ENCODE measurements at regions not wholly inside any gene's neighbourhood (a gene's known extent, or its start where the extent isn't known, plus 50 kb on each side); places are given as distances from the start of the nearest gene placed in this dataset.
A peak's percentile ranks its signal among the peaks of the same experiment; 100 is the strongest.

DNA sequence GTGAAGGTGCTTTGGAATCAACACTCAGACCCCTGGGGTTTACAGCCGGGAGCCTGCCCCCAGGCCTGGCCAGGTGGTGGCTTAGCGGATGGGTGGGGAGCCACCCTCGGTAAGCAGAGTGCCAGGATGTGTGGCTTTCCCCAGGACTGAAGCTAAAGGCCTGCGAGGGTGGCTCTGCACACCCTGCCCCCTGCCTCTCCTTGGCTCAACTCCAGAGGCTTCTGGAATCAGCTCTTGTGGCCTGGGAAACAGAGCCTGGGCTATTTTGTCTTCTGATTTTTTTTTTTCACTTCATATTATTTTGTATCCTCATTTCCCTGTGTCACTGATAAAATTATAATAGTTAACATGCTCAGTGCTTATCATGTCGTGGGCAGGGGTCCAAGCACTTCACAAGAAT, 79.8 kb downstream of the RHOB start:
- no peak overlapping the region for H3K4me3 ChIP-seq (ENCODE audit: control insufficient read depth, low read depth, low read length)
- TF ChIP-seq, protein P1, sequence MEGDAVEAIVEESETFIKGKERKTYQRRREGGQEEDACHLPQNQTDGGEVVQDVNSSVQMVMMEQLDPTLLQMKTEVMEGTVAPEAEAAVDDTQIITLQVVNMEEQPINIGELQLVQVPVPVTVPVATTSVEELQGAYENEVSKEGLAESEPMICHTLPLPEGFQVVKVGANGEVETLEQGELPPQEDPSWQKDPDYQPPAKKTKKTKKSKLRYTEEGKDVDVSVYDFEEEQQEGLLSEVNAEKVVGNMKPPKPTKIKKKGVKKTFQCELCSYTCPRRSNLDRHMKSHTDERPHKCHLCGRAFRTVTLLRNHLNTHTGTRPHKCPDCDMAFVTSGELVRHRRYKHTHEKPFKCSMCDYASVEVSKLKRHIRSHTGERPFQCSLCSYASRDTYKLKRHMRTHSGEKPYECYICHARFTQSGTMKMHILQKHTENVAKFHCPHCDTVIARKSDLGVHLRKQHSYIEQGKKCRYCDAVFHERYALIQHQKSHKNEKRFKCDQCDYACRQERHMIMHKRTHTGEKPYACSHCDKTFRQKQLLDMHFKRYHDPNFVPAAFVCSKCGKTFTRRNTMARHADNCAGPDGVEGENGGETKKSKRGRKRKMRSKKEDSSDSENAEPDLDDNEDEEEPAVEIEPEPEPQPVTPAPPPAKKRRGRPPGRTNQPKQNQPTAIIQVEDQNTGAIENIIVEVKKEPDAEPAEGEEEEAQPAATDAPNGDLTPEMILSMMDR (conservative IDR thresholded peaks at IDR 0.05; ENCODE audit: control insufficient read depth, insufficient read depth, low read depth, low read length) = no peak
- peak; percentile 52 for DNase-seq (ENCODE audit: low read depth)

DNA sequence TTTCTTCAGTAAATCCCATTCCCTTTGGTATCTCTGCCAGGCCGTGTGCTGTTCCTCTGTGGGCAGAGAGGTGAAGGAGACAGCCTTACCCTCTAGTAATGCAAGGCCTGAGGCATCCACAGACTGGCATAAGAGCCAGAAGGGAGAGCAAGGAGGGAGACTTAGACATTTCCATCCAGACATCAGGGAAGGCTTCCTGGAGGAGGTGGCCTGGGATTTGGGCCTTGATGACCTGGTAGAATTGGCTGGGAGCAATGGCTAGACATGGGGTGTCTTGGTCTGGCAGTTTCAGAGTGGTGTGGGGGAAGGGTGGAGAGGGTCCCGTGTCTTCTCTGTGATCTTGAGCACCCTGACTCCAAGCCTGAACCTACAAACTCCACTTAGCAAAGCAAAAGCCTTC, 81.8 kb downstream of the RHOB start:
- no peak for DNase-seq (ENCODE audit: low read depth)
- no peak overlapping the region for H3K4me3 ChIP-seq (ENCODE audit: control insufficient read depth, low read depth, low read length)
- TF ChIP-seq, protein P1 (conservative IDR thresholded peaks at IDR 0.05; ENCODE audit: control insufficient read depth, insufficient read depth, low read depth, low read length) = no peak

DNA sequence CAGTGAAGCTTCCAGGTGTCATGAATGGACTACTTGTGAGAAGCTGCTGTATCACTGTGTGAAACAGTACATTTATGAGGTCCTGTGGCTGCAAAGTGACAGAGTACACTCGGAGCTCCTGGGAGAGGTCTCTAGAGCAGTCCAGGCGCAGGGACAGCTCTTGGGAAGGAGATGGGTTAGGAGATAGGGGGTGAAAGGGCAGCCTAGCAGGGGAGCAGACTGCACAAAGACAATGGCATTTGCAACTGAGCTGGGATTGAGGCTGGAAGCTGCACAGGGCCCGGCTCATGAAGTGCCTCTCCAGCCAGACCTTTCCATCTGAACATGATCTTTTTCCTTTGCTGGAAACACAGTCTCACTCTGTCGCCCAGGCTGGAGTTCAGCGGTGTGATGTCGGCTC, 83.6 kb downstream of the RHOB start:
- TF ChIP-seq, protein P1 (conservative IDR thresholded peaks at IDR 0.05; ENCODE audit: control insufficient read depth, insufficient read depth, low read depth, low read length) = no peak
- no peak overlapping the region for H3K4me3 ChIP-seq (ENCODE audit: control insufficient read depth, low read depth, low read length)
- no peak for DNase-seq (ENCODE audit: low read depth)

DNA sequence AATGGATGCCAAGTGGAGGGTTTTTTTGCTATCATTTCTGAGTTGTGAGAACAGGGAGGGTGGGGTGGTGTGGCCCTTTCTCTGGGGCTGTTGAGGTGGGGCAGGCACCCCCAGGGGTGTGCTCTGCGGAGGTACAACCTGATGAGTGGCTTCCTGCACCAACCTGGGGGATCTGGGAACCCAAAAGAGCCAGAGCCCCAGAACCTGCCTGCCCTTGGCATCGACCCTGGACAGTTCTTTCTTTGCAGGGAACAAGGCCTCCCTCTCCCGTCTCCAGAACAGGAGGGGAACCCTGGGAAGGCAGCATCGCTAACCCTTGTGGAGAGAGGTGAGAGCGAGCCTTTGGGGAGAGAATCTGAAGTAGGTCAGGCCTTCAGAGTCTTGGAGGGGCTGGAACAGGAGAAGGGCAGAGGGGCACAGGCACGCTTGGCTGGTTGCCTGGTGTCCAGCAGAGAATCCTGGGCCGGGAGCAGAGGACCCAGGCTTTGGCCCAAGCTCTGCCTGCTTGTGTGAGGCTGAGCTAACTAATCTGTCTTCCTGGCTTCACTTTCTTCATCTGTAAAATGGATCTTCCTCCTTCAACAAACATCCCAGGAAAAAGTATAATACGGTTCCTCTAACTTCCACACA, 84.9 kb downstream of the RHOB start:
- no peak for DNase-seq (ENCODE audit: low read depth)
- H3K4me3 ChIP-seq (ENCODE audit: control insufficient read depth, low read depth, low read length) = no peak overlapping the region
- TF ChIP-seq, protein P1 (conservative IDR thresholded peaks at IDR 0.05; ENCODE audit: control insufficient read depth, insufficient read depth, low read depth, low read length) = no peak

DNA sequence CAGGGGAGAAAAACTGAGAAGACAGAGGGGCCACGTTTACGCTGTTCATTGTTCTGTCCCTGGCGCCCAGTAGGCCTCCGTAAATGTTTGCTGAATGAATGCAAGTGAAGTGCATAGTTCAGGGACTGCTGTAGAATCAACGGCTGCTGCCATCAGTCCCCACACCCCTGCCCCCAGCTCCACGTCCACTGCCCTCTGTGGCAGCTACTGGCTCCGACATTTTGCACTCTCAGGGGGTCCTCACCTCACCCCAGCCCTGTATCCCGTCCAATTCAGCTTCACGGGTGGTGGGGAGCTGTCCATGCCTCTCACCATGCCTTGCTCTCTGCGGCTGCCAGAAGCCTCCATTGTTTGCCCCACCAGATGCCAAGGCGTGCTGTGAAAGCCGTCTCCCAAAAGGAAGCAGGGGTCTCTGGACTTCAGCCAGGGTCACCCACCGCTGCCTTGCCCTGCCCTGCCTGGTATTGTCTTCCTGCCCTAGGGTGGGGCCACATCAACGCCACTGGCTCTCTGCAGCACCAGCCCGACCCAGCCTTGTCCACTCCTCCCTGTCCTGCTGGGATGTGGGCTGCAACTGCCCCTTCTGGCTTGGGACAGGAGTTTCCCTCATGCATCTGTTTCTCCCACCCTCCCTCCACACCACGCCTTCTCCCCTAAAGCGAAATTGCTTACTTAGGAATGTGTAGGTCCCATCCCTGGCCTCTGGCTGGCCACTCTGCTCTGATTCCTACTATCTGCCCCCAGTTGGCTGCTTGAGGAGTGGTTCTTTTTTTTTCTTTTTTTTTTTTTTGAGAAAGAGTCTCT, 86.0 kb downstream of the RHOB start:
- TF ChIP-seq, protein P1 (conservative IDR thresholded peaks at IDR 0.05; ENCODE audit: control insufficient read depth, insufficient read depth, low read depth, low read length) = no peak
- no peak for DNase-seq (ENCODE audit: low read depth)
- no peak overlapping the region for H3K4me3 ChIP-seq (ENCODE audit: control insufficient read depth, low read depth, low read length)

DNA sequence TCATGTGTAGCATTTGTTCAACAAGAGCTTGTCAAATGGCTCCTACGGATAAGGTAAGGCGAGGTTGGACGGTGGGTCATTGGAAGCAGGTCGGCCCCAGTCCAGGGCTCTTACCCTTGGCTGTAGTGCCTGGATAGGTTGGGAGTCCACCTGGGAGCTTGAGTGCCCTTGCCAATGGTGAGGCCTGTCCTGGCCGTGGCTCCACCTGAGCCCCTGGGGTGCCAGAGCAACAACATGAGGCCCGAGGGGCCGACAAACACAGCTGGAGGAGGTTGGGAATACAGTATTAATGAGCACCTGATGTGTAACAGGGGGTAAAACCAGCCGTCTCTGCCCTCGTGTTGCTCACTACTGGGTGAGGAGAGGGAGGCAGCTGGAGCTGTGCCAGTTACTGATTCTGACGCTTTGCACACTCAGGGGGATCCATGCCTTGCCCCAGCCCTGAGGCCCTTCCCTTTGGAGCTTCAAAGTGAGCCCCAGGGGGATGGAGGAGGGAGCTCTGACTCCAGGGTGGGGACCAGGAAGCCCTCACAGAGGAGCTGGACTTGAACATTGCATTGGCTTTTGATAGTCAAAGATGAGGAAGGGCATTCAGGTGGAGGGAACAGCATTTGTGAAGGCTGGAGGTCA, 87.2 kb downstream of the RHOB start:
- TF ChIP-seq, protein P1 (conservative IDR thresholded peaks at IDR 0.05; ENCODE audit: control insufficient read depth, insufficient read depth, low read depth, low read length) = no peak
- DNase-seq (ENCODE audit: low read depth) = no peak
- no peak overlapping the region for H3K4me3 ChIP-seq (ENCODE audit: control insufficient read depth, low read depth, low read length)

Measured in fibroblast of mammary gland (primary cell).